ENCODE measurements at regions not wholly inside any gene's neighbourhood (a gene's known extent, or its start where the extent isn't known, plus 50 kb on each side); places are given as distances from the start of the nearest gene placed in this dataset.

DNA sequence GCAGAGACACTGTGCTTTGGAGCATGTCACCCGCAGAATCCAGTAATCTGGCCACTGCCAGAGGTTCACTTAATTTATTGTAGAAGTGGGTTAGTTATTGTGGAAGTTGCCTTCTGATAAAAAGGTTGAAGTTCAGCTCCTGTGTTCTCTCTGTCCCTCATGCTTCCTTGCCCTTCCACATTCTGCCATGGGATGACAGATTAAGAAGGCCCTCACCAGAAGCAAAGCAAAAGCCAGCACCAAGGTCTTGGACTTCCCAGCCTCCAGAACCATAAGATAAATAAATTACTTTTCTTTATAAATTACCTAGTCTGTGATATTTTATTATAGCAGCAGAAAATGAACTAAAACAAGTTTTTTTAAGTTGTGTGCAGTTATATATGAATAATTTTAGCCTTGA, 145.0 kb upstream of the SH3BP4 start:
- no peak for DNase-seq (ENCODE audit: low read depth)
- H3K4me3 ChIP-seq (ENCODE audit: low read depth, low read length): no peak overlapping the region
- TF ChIP-seq, protein P1, sequence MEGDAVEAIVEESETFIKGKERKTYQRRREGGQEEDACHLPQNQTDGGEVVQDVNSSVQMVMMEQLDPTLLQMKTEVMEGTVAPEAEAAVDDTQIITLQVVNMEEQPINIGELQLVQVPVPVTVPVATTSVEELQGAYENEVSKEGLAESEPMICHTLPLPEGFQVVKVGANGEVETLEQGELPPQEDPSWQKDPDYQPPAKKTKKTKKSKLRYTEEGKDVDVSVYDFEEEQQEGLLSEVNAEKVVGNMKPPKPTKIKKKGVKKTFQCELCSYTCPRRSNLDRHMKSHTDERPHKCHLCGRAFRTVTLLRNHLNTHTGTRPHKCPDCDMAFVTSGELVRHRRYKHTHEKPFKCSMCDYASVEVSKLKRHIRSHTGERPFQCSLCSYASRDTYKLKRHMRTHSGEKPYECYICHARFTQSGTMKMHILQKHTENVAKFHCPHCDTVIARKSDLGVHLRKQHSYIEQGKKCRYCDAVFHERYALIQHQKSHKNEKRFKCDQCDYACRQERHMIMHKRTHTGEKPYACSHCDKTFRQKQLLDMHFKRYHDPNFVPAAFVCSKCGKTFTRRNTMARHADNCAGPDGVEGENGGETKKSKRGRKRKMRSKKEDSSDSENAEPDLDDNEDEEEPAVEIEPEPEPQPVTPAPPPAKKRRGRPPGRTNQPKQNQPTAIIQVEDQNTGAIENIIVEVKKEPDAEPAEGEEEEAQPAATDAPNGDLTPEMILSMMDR (IDR thresholded peaks at IDR 0.05; ENCODE audit: insufficient read depth, low read depth, low read length, missing control alignments): no peak

DNA sequence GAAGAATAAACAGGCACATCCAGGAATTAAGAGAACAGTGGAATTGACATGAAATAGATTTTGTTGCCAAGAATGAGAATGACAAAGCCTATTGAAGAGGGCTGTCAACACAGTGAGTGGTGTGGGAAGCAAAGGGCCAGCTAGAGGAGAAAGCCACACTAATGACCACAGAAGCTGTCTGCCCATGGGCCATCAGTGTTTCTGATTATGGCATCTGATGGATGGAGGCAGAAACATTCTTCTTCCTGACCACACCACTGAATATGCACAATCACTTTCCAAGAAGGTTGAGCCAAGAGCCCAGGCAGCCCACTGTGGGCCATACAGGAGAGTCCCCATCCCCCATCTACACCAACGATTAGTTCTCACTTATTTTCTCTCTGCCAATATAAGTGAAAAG, 146.0 kb upstream of the SH3BP4 start:
- DNase-seq (ENCODE audit: low read depth): no peak
- TF ChIP-seq, protein P1 (IDR thresholded peaks at IDR 0.05; ENCODE audit: insufficient read depth, low read depth, low read length, missing control alignments): no peak
- no peak overlapping the region for H3K4me3 ChIP-seq (ENCODE audit: low read depth, low read length)

DNA sequence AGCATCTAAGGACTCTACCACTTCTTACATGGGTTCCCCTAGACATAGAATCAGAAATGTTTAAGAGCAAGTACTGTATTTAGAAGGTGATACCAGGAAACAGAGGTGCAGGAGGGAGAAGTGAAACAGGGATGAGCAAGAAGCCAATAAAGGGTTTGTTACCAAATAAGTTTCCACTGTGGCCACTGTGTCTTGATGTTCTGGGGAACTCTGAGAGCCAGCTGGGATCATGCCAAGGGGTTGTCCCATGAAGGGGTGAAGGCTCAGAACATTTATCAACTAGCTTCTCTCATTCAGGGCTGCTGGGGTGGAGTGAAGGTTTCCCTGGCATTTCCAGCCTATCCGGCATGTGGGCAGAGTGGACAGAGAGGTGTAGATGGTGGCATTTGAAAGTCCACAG, 147.1 kb upstream of the SH3BP4 start:
- no peak for DNase-seq (ENCODE audit: low read depth)
- H3K4me3 ChIP-seq (ENCODE audit: low read depth, low read length): no peak overlapping the region
- TF ChIP-seq, protein P1 (IDR thresholded peaks at IDR 0.05; ENCODE audit: insufficient read depth, low read depth, low read length, missing control alignments): no peak

DNA sequence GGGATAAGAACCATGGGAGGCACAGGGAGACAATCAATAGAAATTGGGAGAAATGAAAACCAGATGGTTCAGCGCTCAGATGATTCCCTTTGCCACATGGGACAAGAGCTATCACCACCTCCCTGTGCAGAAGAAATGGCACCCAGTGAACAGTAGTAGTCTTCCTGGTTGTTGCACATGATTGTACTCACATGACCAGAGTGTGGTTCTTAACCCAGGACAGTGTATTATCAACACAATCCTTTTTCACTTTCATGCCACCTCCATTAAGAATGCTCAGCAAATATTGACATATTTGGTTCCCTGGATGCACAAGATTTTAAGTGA, 149.0 kb upstream of the SH3BP4 start:
- DNase-seq (ENCODE audit: low read depth): no peak
- H3K4me3 ChIP-seq (ENCODE audit: low read depth, low read length): no peak overlapping the region
- TF ChIP-seq, protein P1 (IDR thresholded peaks at IDR 0.05; ENCODE audit: insufficient read depth, low read depth, low read length, missing control alignments): no peak

DNA sequence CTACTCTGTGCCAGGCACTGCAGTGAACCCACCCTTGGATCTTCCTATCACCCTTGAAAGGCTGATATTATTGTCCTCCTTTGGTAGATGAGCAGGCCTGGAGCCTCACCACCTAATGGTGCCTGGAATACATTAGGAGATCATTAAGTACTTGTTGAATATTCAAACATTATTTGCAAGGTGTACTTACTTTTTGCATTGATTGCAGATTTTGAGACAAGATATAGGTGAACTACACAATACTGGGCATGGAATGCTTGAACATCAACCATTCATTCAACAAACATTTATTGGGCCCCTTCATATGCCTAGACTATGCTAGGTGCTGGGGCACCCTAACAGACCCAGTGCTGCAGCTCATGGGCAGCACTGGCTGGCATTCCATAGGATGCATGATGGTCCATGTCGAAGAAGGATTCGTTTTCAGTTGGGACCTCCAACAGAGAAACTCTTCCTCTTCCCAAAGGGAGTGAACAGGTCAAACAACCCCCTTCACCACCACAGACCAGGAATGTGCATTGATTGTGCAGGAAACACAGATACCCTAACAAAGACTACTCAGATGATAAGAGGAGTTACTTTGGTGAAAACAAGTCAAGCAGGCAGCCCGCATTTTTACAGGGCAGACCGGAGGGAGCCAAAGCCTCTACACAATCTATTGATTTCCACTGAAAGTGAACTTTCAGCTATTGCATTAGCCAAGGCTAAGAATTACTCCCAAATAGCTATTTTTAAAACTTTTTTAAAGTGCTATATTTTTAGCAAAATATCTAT, 149.6 kb upstream of the SH3BP4 start:
- no peak for DNase-seq (ENCODE audit: low read depth)
- TF ChIP-seq, protein P1 (IDR thresholded peaks at IDR 0.05; ENCODE audit: insufficient read depth, low read depth, low read length, missing control alignments): no peak
- H3K4me3 ChIP-seq (ENCODE audit: low read depth, low read length): no peak overlapping the region

DNA sequence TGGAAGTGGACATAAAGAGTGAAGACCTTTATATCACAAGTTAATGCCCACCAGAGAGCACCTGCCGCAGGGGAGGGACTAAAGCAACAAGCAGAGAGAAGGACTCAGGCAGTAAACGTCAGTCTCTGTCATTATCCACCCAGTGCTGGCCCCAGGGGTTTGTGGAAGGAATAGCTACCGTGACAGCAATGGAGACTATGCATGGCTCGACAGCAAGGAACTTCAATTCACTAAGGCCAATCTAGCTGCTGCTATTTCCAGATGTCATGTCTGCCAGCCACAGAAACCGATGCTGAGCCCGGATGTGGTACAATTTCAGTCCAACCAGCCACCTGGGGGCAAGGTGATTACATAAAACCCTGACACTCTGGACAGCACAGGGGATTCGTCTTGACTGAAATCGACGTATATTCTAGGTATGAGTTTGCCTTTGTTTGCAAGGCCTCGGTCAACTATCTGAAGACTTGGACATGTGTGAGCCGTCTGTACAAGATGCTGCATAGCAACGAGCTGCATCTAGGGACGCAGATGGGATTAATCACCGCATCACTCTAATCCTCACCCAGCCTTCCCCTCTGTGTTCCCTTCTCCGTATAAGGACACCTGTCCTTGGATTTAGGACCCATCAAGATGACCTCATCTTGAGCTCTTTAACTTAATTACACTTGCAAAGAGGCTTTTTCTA, 154.1 kb upstream of the SH3BP4 start:
- H3K4me3 ChIP-seq (ENCODE audit: low read depth, low read length): no peak overlapping the region
- DNase-seq (ENCODE audit: low read depth): peak; percentile 19

More for the DNA sequence above, 154.1 kb upstream of the SH3BP4 start:
- TF ChIP-seq, protein P1 (IDR thresholded peaks at IDR 0.05; ENCODE audit: insufficient read depth, low read depth, low read length, missing control alignments): no peak
